Superior temporal gyrus (tissue), 1 donor: ENCODE measurements at regions not wholly inside any gene's neighbourhood (a gene's known extent, or its start where the extent isn't known, plus 50 kb on each side); places are given as distances from the start of the nearest gene placed in this dataset.

Experiments
- DNase-seq: peaks from one replicate; pipeline ENCODE4 v3.0.0-alpha.2; 2016; ENCODE audit errors: extremely low spot score

DNA sequence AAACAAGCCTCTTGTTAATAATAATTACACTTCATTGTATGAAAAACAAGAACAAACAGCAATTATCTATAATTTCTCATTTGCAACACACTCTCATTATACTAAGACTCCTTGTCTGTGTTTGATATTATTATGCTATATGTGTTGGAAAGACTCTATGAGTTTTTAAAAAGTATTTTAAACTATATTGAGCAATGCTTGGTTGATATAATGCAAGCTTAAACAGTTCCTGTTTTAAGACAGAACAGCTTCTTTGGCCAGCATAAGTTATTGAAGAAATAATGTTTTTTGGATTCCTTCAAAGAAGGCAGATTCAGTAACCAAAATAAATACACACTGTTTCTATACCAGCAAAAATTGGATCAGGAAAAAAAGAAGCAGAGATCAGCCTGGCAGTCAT lies 871.4 kb downstream of the MAT2B start:
- no peak for DNase-seq

DNA sequence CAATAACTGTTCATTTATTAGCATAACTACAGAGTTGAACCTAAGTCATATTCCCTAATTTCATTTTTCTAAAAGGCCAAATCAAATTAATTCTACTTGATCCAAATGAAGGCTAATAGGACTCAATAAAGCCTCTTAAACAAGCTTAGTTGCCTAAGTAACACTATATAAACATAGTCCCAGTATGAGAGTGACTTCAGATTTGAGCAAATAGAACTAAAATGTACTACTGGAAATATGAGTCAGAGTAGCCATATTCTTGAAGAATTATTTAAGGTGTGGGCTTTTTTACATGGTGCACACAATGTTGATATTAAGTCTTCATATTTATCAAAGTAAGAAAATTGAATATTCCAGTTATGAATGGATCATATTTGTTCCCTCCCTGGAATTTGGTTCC lies 872.3 kb downstream of the MAT2B start:
- no peak for DNase-seq

DNA sequence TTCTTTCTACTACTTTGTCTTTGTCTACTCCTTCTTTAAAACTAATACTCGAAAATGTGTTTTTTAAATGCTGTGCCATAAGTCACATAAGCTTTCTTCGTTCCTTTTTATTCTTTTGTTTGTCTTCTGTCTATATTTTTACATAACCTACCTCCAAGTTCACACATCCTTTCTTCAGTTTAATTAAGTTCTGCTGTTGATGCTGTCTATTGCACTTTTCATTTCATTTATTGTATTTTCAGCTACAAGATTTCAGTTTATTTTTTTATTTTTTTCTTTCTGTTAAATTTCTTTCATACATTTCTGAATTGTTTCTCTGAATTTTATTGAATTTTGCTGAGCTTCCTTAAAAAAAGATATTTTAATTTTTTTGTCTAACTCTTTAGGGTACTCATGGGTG lies 878.2 kb downstream of the MAT2B start:
- no peak for DNase-seq

DNA sequence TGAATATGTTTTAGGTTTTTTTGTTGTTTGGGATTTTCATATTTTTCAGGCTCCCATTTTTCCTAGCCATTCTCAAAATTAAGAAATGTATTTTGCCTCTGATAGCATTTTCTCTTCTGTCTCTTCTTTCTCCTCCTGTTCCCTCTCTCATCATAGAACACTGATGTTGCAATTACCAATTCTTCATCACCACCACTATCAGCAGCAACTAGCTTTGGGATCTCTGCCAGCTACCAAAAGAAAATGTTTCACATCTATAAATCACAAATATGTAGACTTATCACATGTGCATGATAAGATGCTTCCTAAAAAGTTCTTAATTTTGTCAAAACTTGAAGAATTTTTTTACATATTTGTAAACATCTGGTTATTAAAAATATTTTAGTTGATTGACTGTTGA lies 887.1 kb downstream of the MAT2B start:
- DNase-seq: no peak

DNA sequence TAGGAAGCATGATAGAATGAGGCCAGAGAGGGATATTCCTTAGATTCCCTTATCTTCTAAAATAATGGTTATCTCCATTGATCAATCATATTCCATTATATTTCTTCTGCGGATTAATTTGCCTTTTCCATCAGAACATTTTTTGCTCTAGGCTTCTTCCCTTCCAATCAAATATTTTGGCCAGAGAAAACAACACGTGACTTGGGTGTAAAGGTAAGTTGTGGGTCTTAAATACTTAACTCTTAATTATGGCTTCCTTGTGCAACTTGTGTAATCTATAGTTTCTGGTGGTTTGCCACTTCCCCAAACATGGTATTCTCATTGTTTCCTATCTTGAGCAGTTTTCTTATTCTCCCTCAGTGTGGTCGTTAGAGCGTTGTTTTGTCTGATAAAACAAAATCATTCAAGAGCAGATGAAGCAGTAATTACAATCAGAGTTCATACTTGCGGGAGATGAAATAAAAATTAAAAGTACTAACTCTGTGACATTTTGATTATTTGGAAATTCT lies 889.3 kb downstream of the MAT2B start:
- no peak for DNase-seq

DNA sequence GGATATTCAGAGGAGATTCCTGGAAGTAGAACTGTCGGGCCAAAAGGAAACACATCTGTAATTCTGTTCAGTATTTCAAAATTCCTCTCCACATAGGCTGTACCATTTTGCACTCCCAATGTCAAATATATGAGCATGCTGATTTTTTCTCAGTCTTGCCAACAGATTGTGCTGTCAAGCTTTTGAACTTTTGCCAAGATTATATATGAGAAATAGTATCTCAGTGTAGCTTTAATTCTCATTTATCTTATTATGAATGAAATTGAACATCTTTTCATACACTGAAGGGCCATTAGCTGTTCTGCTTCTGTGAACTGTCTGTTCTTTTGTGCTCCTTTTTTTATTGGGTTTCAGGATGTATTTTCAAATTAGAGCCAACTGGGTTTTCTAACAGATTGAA lies 907.1 kb downstream of the MAT2B start:
- DNase-seq: no peak

DNA sequence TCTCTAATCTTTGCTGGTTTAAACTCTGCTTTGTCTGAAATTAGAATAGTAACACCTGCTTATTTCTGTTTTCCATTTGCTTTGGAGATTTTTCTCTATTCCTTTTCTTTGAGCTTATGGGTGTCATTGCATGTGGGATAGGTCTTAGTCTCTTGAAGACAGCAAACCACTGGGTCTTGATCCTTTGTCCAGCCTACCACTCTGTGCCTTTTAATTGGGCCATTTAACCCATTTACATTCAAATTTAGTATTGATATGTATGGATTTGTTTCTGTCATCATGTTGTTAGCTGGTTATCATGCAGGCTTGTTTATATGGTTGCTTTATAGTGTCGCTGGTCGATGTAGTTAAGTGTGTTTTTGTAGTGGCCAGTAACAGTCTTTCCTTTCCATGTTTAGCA lies 914.7 kb downstream of the MAT2B start:
- no peak for DNase-seq

DNA sequence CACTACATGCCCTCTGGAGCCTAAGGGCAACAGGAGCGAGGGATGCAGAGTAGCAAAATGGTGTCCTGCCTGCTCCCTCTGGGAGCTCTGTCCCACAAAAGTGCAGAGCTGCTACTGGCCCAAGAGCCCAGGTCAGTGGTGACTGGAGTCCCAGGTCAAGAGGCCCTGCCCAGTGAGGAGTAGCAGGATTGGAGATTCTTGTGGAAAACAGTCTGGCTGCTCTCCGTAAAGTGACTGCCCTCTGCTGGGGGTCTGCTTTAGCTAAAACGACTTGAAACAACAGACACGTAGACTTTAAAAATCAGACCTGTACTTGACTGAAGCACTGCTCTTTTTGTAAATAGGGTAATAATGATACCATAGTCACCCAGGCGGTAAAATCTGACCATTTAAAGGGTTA lies 917.0 kb downstream of the MAT2B start:
- no peak for DNase-seq

DNA sequence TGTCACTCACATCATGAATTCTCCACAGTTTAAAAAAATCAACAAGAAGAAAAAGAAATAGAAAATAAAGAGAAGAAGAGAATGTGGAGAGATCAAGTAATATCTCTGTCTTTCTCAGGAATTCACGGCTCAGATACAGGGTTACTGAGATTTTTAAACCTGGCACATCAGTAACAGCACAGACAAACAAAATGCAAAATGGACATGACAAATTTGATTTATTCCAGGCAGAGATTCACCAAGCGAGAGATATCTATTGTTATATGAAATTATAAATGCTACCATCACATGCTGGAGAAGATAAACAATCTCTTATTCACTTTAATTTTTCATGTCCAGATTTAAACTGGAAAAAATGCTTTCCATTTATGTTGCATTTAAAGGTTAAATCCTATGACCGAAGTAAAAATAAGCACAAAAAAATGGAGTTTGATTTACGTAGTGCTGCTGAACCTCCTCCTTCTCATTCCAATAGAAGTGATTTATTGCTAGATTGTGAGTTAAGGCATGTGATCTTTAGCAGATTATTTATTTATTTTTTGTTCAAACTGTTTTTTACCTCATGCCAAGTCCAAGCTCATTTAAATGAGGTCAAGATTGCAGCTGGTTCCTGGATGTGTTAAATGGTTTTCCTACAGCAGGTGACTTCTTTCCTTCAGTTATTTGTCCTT lies 926.4 kb downstream of the MAT2B start:
- DNase-seq: no peak

DNA sequence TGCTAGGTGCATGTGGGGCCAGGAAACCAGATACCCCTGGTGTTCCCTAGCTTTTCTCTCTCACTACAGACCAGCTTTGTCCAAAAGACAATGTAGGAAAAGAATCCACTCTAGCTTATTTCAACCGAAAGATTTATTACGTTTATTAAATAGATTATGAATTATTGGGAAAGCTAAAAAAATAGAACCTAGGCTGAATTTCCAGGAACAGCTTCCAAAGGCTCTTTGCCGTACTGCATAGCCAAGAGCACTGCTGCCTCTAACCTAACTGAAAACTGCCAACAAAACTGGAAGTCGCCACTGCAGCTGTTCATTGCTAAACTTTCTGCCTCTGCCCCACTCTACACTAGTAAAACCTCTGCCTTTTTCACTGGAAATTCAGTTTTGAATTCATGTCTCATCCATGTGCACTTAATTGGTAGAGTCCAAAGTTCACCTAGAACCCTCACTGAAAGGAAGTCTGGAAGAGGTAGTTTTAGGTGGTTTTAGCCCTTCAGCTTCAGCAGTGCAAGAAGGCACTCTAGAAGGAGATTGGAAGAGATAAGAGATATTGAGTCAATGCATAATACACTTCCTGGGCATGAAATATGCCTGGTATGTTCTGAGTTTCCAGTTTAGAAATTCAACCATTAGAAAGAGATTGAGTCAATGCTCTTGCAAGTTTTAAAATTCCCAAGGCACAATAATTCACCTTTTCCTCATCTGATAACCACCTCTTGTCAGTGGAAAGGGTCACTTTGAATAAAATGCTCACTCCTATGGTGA lies 927.9 kb downstream of the MAT2B start:
- no peak for DNase-seq

DNA sequence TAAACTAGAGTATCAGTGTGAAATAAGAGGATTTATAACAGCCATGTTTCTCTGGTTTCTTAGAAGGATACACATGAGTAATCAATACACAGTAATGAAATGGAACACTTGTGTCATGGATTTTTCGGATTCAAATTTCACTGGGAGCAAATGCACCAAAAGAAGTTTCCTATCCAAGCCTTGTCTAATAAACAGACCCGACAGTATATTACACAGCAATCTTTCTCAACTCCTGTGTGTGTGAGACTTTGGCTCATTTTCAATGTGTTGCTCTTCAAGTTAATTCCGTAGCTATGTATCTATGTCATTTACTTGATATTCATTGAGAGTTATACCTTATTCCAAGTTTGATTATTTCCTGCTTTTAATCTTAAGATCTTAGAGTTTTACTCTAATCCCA lies 930.2 kb downstream of the MAT2B start:
- no peak for DNase-seq

DNA sequence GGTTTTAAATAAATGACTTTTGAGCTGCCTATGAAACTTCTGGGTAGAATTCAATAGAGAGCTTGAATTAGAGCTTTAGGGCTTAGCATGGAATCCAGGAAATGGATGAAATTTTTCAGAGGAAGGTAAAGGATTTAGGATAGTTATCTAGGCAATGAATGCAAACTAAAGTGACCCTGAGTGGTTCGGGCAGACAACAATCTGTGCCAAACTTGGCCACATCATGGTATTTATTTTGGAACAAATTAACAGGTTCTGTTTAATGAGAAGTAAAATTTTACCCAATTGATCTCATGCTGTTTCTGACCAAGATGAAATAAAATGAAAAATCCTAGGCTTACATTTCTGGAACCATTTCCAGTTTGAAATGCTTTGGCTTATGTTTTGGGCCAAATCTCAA lies 934.4 kb downstream of the MAT2B start:
- DNase-seq: no peak

DNA sequence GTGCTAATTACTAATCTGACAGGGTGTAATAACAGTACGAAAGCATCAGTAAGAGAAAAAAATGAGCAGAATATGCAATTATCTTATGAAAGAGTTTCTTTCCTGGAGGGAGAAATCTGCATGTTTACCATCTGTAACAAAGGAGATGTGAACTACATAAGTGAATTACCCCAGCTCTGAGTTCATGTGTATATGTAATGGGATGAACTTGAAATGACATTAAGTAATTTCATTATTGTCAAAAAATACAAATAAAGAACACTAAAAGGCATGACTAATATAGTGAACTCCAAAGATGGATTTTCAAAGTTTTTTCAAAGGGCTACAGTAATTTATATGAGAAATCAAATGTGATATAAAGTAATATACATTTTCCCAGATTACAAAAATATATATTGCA lies 944.0 kb downstream of the MAT2B start:
- no peak for DNase-seq

DNA sequence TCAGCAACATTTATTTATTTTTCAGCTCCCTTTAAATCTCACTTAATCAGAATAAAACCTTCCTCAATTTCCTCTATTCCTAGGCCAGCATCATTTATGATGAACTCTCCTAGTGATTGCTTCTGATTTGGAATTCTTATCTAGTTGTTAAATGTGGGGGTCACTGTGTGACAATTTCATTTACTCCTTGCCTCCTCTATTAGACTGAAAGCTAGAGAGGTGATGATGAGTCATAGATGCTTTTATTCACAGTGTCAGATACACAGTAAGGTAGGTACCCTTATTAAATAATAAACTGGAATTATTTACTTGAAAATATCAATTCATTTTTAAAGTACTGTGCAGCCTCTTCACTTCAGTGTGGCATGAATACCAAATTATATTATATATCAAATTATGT lies 960.6 kb downstream of the MAT2B start:
- no peak for DNase-seq

DNA sequence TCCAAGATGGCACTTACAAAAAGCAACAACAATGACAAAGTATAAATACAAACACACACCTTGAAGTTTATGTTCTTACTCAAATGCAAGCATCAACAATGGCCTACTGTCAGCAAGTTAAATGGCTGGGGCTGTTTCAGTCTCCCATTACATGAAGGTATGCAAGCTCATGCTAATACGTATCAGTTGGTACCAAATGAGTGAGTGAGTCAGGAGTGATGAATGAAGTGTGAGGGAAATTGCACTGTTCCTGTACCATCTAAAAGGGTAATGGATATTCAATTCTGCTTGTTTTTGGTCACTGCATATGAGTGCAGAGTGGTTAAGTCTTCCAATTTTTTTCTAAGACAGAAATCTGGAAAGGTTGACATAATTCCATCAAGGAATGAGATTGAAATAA lies 964.9 kb downstream of the MAT2B start:
- DNase-seq: no peak

DNA sequence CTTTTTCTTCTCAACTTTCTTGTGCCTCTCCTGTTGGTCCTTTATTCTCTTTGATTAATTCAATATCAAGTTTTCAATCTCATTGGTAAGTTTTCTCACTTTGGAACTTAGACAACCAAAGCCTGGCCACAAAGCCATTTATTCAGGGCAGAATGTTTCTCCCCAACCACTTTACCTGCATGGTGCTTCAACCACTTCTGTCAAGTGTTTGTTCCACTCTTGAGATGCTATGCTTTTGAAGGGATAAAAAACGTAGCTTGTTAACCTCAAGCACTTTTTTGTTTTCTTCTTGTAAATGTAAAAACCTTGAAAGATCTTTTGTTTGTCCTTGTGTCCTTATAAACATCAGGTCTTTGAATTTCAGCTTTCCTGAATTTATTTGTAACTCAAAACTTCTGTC lies 966.7 kb downstream of the MAT2B start:
- DNase-seq: no peak

DNA sequence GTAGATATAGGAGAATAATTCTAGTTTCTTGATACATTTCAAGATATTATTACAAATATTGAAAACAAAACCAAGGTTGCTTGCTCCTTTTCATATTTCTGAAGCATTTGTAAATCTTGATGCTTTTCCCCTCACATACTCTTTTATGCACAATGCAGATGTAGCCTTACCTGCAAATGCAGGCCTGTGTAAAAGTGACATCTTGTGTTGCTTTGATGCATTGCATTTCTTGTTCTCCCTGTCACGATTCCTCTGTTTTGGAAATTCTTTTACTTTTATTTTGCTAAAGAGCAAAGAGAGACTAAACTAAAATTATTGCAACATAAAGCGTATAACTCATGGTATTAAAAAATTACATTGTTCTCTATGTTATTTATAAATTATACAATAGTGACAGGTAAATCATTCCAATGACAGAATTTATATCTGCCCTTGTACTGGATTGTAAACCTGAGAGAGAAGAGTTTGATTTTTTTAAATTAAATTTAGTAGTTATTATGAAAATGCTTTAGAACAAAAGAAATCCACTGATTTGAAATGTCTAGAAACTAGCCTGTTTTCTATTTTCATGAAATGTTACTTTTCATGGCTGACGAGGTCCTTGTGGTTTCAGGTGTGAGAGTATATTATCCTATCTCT lies 970.0 kb downstream of the MAT2B start:
- no peak for DNase-seq

DNA sequence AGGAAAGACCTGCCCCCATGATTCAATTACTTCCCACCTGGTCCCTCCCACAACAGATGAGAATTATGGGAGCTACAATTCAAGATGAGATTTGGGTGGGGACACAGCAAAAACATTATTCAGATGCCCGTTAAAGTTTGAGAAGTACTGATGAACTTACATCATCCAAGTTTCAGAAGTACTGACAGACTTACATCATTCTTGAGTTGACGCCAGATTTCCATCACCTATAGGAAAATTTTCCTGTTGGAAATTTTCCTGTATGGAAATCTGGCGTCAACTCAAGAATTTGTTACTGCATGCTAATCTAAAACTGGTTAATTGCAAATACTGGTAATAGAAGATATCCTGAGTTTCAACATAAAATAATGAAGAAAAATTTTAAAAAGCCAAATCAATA lies 975.9 kb downstream of the MAT2B start:
- DNase-seq: no peak

DNA sequence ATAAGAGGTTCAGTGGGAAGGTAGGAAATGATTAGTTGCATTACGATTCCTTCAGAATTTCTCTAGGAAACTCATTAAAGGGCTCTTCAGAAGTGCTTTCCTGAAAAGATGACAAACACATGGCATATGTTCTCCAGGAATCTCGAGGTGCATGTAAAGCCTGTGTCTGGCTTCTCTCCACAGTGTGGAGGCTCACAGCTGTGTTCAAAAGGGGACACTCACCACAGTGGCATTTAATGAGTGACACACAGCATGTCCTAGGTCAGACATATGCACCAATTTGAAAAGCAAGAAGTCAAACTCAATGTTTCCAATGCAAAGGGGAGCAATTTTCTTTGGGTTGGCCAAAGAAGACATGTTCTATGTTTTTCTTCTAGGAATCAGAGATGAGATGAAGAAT lies 976.9 kb downstream of the MAT2B start:
- no peak for DNase-seq

DNA sequence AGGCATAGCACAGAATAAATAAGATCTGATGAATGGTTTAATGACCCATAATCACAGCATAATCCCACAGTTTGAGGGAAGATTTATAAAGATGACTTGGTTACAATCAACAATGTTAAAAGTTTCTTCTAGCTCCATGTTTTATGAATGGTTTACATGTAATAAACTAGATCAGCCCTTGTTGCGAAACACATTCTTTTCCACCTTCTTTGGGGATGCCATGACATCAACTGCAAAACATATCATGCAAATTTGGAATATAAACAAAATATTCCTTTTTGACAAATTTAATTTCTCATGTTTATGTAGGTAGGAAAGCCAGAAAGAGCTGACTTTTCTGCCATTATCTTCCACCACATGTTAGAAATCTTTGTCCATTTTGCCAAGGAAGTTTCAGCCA lies 979.5 kb downstream of the MAT2B start:
- no peak for DNase-seq

DNA sequence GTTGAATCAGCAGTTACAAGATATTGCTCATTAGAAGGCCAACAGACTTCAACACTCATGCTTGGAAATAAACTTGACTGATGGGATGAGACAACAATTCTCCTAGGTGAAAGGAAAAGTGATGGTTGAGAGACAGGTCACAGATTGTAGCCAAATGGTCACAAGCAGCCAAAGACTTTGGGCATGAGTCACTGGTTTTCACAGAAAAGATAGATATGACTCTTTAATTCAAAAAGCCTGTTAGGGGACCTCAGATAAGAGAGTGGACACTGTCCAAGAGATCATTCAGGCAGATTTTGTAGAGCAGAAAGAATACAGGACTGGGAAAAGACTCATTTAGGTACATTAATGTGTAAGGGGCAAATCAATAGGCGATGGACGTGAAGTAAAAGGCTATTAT lies 982.5 kb downstream of the MAT2B start:
- no peak for DNase-seq

DNA sequence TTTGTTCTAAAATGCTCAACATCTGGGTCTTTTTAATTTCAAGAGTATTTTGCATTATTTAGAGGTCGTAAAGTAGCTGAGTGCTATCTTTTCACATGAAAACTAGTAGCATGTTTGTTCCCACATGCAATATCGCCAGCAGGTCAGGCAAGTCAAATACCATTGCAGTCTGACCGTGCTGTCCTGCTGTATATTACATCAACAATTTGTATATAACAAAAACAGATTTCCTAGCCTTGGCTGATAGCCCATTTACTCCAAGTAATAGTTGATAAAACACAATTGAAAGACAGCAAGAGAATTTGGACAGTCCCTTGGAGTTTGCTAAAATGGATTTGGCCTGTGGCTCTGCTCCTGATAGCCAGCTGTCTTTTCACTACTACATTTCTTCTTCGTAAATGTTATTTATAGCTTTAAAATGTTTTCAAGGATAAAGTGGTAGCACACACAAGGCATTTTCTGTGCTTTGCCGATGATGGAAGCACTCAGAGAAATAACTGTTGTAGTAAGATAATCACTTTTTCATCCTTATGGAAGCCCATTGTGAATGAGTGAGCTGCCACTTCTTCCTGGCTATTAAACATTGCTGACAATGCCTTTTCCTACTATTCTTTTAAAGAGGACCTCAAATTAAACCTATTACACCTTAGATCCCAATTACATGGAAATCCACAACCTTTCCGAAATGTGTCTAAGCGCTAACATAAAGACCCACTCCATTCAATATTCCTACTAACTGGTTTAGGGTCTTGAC lies 992.1 kb downstream of the MAT2B start:
- no peak for DNase-seq
